Mucosa of descending colon (tissue), 3 donors: ENCODE measurements at regions not wholly inside any gene's neighbourhood (a gene's known extent, or its start where the extent isn't known, plus 50 kb on each side); places are given as distances from the start of the nearest gene placed in this dataset.

ENCODE experiments used
- ATAC-seq: fragments of 200-7000 bp; cut with Tn5 transposase; one replicate; pipeline ENCODE4 v1.9.1; 2020; ENCODE audit warnings: mild to moderate bottlenecking, moderate library complexity
- DNase-seq, 3 donors: peaks; one replicate each; pipeline ENCODE4 v3.0.0-alpha.2; 2020
- H3K36me3 ChIP-seq: fragments of 200-600 bp; one replicate; pipeline ENCODE4 v1.8.0; 2021; ENCODE audit warnings: low read depth, mild to moderate bottlenecking
- H3K4me1 ChIP-seq: fragments of 200-600 bp; one replicate; pipeline ENCODE4 v1.8.0; 2021; ENCODE audit warnings: low read depth, mild to moderate bottlenecking
- H3K4me3 ChIP-seq: fragments of 200-600 bp; one replicate; pipeline ENCODE4 v1.8.0; 2021; ENCODE audit warnings: mild to moderate bottlenecking
- H3K9me3 ChIP-seq: fragments of 200-600 bp; one replicate; pipeline ENCODE4 v1.8.0; 2021; ENCODE audit warnings: mild to moderate bottlenecking
- intact Hi-C, 2 donors: fragments of 100-400 bp; cut with DNase I in 1 of 2; cut with micrococcal nuclease in 1 of 2; formaldehyde crosslinking; loops; one replicate each; pipeline versions ENCODE4 v1.11.0 to v1.11.1; 2022; cut with DNase I, micrococcal nuclease
- TF ChIP-seq, protein P1 (sequence below): fragments of 200-600 bp; IDR thresholded peaks from one replicate; pipeline ENCODE4 v1.8.0; 2022; ENCODE audit warnings: antibody characterized with exemption, mild to moderate bottlenecking
- donor health status: DM: no; HTN: no; CAD: no; lungs with moderate emphysema.
- donor health status: DM: no; HTN: no; CAD: no.
- donor health status: DM: no; HTN: yes; CAD: no.

DNA sequence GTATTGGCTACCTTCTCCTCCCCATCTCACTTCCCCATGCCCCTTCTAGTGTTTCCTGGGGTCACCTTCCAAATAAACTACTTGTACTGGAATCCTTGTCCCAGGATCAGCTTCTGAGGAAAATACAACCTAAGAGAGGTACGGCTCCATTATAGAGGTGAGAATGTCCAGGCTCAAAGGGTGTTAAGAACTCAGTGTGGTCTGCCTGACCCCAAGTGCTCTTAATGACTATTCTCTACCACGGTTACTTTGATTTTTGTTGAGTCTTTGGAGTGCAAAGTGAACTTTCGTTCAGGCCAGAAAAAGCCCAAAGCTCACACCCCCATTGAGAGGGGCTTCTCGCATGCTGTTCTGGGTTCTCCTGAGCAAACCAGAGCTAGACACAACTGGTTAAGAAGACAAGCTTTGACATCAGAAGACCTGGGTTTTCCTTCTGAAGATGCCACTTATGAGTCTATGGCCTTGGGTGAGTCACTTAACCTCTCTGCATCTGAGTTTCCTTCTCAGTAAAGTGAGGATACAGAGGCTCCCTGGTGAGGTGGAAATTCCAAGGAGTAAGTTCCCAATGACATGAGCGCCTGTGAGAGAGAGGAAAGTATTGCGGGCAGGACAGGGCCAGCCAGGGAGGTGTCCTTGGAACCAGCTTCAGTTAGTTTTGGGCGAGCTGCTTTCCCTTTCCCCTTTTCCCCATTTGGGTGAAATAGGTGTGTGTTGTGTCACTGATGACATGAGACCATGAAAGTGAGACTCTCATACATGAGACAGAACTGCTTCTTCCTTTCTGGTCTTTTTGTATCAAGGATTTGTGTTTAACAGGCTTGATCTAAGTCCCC lies 475.0 kb upstream of the PROK2 start:
- ATAC-seq = no peak
- Histone ChIP-seq H3K4me1 (peaks cover 16% of the 10 kb centered on the region), H3K9me3 (no peaks in the 10 kb centered on the region), H3K4me3 (no peak overlapping the region), H3K36me3 (no peaks in the 10 kb centered on the region)
- DNase-seq = no peak
- TF ChIP-seq, protein P1, sequence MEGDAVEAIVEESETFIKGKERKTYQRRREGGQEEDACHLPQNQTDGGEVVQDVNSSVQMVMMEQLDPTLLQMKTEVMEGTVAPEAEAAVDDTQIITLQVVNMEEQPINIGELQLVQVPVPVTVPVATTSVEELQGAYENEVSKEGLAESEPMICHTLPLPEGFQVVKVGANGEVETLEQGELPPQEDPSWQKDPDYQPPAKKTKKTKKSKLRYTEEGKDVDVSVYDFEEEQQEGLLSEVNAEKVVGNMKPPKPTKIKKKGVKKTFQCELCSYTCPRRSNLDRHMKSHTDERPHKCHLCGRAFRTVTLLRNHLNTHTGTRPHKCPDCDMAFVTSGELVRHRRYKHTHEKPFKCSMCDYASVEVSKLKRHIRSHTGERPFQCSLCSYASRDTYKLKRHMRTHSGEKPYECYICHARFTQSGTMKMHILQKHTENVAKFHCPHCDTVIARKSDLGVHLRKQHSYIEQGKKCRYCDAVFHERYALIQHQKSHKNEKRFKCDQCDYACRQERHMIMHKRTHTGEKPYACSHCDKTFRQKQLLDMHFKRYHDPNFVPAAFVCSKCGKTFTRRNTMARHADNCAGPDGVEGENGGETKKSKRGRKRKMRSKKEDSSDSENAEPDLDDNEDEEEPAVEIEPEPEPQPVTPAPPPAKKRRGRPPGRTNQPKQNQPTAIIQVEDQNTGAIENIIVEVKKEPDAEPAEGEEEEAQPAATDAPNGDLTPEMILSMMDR = no peak
- intact Hi-C loops = loop anchor here in 1 of 2 donors (10.0 kb wide), 1 partner anchor 305 kb away; no protein-coding TSS in a partner anchor

GRCh38 chr3:72258361-72259141 lies 473.6 kb upstream of the PROK2 start:
- H3K4me1 ChIP-seq = peaks cover 17% of the 10 kb centered on the region
- TF ChIP-seq, protein P1 = no peak
- ATAC-seq = no peak

GRCh38 chr3:72257738-72258137 lies 472.8 kb upstream of the PROK2 start:
- Histone ChIP-seq H3K36me3 (no peaks in the 10 kb centered on the region), H3K9me3 (no peaks in the 10 kb centered on the region), H3K4me3 (no peak overlapping the region), H3K4me1 (peaks cover 17% of the 10 kb centered on the region)
- TF ChIP-seq, protein P1 = no peak
- intact Hi-C loops = no loop called here
- ATAC-seq (no peak), DNase-seq (no peak)

More at GRCh38 chr3:72258361-72259141, 473.6 kb upstream of the PROK2 start:
- Histone ChIP-seq H3K9me3 (no peaks in the 10 kb centered on the region), H3K36me3 (no peaks in the 10 kb centered on the region), H3K4me3 (no peak overlapping the region)
- no peak for DNase-seq
- intact Hi-C loops = no loop called here

DNA sequence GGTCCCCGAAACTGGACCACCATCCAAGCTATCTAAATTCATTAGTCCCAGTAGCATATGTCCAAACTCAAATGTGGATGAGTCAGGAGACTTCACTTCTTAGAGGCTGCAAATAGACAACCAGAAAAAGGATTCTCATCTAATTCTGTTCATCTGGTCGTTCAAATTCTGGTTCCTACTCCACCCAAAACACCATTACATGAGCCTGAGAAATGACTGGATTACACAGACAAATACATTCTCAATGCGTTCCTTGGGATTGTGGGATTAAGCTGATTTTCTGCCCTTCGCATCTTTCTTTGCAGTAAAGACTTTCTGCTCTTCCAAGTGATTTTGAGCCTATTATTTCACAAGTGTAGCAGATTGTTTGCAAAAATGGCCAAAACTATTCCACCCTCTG lies 472.3 kb upstream of the PROK2 start:
- DNase-seq = no peak
- TF ChIP-seq, protein P1 = no peak
- intact Hi-C loops = no loop called here

GRCh38 chr3:72256716-72257115 lies 471.8 kb upstream of the PROK2 start:
- no peak for DNase-seq

More for the DNA sequence above, 472.3 kb upstream of the PROK2 start:
- Histone ChIP-seq H3K9me3 (no peaks in the 10 kb centered on the region), H3K4me3 (no peak overlapping the region), H3K36me3 (no peaks in the 10 kb centered on the region), H3K4me1 (peaks cover 17% of the 10 kb centered on the region)
- ATAC-seq = no peak

More at GRCh38 chr3:72256716-72257115, 471.8 kb upstream of the PROK2 start:
- Histone ChIP-seq H3K36me3 (no peaks in the 10 kb centered on the region), H3K9me3 (no peaks in the 10 kb centered on the region), H3K4me1 (peaks cover 17% of the 10 kb centered on the region), H3K4me3 (no peak overlapping the region)
- intact Hi-C loops = no loop called here
- TF ChIP-seq, protein P1 = no peak
- no peak for ATAC-seq
